ENCODE measurements at regions not wholly inside any gene's neighbourhood (a gene's known extent, or its start where the extent isn't known, plus 50 kb on each side); places are given as distances from the start of the nearest gene placed in this dataset.

DNA sequence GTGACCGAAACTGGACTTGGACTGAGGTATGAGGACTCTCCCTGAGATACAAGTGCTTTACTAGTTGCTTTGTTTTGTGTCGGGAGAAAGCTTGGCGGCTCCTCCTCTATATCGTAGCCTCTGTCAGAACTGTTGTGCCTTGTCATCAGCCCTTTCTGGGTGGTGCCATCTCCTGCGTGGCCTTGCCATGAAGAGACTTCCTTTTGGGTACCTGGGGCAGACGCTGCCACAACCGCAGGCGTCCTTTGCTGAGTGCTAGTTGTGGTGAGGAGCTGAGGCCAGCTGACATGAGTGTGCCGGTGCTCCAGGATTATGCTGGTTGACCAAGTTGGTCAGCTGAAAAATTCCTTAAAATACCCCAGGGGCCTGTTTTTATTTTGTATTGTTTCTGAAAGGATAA, 124.5 kb downstream of the AKAP11 start (continued):
- TF ChIP-seq FUS (optimal IDR thresholded peaks at IDR 0.05; ENCODE audit: low read depth, low read length) (no peak), STAG1 (CRISPR knock-in tag; IDR thresholded peaks at IDR 0.05; ENCODE audit: borderline replicate concordance) (no peak), EWSR1 (IDR thresholded peaks at IDR 0.05; ENCODE audit: borderline replicate concordance, low read depth, partially characterized antibody) (no peak)
- TF ChIP-seq, protein P1, sequence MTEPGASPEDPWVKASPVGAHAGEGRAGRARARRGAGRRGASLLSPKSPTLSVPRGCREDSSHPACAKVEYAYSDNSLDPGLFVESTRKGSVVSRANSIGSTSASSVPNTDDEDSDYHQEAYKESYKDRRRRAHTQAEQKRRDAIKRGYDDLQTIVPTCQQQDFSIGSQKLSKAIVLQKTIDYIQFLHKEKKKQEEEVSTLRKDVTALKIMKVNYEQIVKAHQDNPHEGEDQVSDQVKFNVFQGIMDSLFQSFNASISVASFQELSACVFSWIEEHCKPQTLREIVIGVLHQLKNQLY (CRISPR knock-in tag; conservative IDR thresholded peaks at IDR 0.05) = no peak

DNA sequence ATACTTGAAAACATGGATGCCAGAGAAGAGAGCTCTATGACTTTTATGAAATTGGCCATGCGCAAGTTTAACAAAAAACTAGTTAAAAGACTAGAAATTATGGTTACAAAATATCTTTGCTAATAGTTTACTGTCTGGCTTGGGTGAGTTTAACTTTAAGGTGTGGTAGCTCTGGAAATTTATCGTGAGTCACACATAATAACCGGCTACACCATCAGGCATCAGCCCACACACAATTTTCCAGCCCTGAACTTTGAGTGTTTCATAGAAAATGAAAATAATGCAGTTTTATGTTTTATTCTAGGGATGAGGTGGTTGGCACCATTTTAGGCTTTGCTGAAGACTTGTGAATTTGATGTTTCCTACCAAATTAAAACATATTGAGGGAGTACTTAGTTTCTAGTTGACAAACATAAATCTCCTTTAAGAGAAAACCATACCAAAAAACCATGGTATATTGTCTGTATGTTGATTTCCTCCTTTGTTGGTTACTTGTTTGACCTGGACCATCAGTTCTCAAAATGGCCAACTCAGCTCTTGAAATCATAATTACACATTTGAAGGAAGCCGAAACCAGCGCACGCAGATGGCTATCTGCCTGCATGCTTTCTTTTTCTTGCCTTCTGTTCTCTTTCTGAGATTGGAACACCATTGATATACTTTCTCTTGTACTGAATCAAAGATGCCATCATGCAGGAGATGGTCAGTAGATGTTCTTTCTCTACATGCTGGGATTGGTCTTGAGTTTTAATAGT, 125.1 kb downstream of the AKAP11 start:
- H4K20me1 ChIP-seq (replicated peaks; ENCODE audit: control insufficient read depth, insufficient read depth, low read length) = no peaks in the 10 kb centered on the region
- FAIRE-seq (no peak), ATAC-seq (no peak), DNase-seq (ENCODE audit: extremely low read depth in 1 of 4, low spot score in 3 of 4) (no peak)
- CTCF ChIA-PET (ENCODE audit: low intra/inter-chr PET ratio) = no interaction called here
- no peak overlapping the region for H3K4me2 ChIP-seq (ENCODE audit: insufficient read depth, low read length)
- intact Hi-C loops (cut with micrococcal nuclease) = no loop called here
- H3K4me1 ChIP-seq (replicated peaks in 1 of 2; ENCODE audit: control insufficient read depth in 2 of 2, insufficient read depth in 2 of 2, low read length in 2 of 2) = no peaks in the 10 kb centered on the region; a peak in 1 of 5 replicates
- no peak overlapping the region for H3K4me3 ChIP-seq
- H3K9me3 ChIP-seq (replicated peaks; ENCODE audit: control insufficient read depth, insufficient read depth, low read depth, low read length) = no peaks in the 10 kb centered on the region
- no peak overlapping the region for H3K27ac ChIP-seq (ENCODE audit: extremely low read depth, low read depth, low read length)
- 3% methylated on average over 6 of the region's 6 CpGs for WGBS (ENCODE audit: insufficient coverage, low coverage, missing lambda C conversion rate)
- H3K27me3 ChIP-seq (ENCODE audit: control insufficient read depth in 2 of 2, insufficient read depth in 2 of 2, low read length in 2 of 2) = peaks cover 0 to 10% of the 10 kb centered on the region in 2 experiments; a peak in 1 of 5 replicates
- no peak overlapping the region for H3K9ac ChIP-seq (ENCODE audit: insufficient read depth in 1 of 2, low read depth in 2 of 2, low read length in 2 of 2)
- POLR2A ChIA-PET = interaction anchor here (0.6 to 1.0 kb wide), 2 partner anchors 12 to 411 kb away, joined by 3 read pairs; no protein-coding TSS in a partner anchor
- in situ Hi-C loops (cut with MboI) = no loop called here
- H3K36me3 ChIP-seq (ENCODE audit: control insufficient read depth, insufficient read depth, low read length) = no peaks in the 10 kb centered on the region
- no peaks in the 10 kb centered on the region for H3K79me2 ChIP-seq (ENCODE audit: control insufficient read depth, insufficient read depth, low read length)
- H3K9me1 ChIP-seq (ENCODE audit: control insufficient read depth, insufficient read depth, low read length) = no peaks in the 10 kb centered on the region
- no peak overlapping the region for H2AFZ ChIP-seq (ENCODE audit: low read depth, low read length)
- BruUV-seq (replicated peaks) = no TSS peak
- TF ChIP-seq ZKSCAN8 (CRISPR knock-in tag; IDR thresholded peaks at IDR 0.05) (no peak), ATF1 (CRISPR knock-in tag; IDR thresholded peaks at IDR 0.05) (no peak), ATF1 (tag; IDR thresholded peaks at IDR 0.05) (no peak), RBM39 (optimal IDR thresholded peaks at IDR 0.05; ENCODE audit: low read depth, low read length) (no peak), KLF13 (tag; IDR thresholded peaks at IDR 0.05; ENCODE audit: borderline replicate concordance, low read depth) (no peak), RNF219 (CRISPR knock-in tag; IDR thresholded peaks at IDR 0.05) (no peak), CHD4 (IDR thresholded peaks at IDR 0.05; ENCODE audit: insufficient read depth, insufficient replicate concordance, low read depth, low read length, poor library complexity, severe bottlenecking) (no peak), SLC30A9 (CRISPR knock-in tag; IDR thresholded peaks at IDR 0.05) (no peak), MAFG (tag; conservative IDR thresholded peaks at IDR 0.05) (no peak), ESRRB (CRISPR knock-in tag; IDR thresholded peaks at IDR 0.05; ENCODE audit: borderline replicate concordance) (no peak), CEBPB (tag; IDR thresholded peaks at IDR 0.05) (no peak), HDAC1 (IDR thresholded peaks at IDR 0.05) (no peak), NCOR1 (IDR thresholded peaks at IDR 0.05) (no peak), KAT8 (IDR thresholded peaks at IDR 0.05; ENCODE audit: low read depth) (no peak)
- TF ChIP-seq, protein P2, sequence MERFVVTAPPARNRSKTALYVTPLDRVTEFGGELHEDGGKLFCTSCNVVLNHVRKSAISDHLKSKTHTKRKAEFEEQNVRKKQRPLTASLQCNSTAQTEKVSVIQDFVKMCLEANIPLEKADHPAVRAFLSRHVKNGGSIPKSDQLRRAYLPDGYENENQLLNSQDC (CRISPR knock-in tag; IDR thresholded peaks at IDR 0.05) = no peak

Data from K562 (cell line).